ENCODE measurements at regions not wholly inside any gene's neighbourhood (a gene's known extent, or its start where the extent isn't known, plus 50 kb on each side); places are given as distances from the start of the nearest gene placed in this dataset.

DNA sequence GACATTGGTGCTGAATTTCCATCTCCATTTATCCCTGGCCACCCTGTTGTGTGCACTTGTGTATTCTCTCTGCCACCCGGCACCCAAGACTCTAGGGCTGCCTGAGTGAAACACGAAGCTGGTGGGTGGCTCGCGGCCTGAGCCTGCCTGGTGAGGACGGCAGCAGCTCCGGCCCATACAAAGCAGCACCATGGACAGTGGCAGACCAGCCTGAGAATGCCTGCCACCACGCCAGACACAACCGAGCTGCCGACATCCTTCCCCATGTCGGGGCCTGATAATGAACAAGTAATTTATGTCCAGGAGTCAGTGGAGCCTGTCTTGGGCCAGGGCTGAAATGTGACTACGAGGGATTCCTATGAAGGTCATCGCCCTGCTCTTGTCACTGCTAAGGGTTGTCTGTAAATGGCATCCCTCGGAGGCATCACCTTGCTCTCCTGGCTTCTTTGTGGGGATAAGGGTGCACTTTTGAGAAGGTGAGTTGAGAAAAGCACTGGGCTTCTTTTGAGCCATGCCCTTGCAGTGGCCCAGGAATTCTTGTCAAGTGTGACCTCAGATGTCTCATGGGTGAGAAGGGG is 175.7 kb downstream of the MELK start (continued):
- TF ChIP-seq KLF15 (CRISPR knock-in tag; IDR thresholded peaks at IDR 0.05; ENCODE audit: borderline replicate concordance) (no peak), SPEN (CRISPR knock-in tag; IDR thresholded peaks at IDR 0.05; ENCODE audit: low read depth) (peak; percentile 50; the same call in 1 of the 2 replicates), AHR (CRISPR knock-in tag; IDR thresholded peaks at IDR 0.05) (0 out of 2 replicates have a peak, but pooled peaks have one; percentile 44), ARNT2 (CRISPR knock-in tag; IDR thresholded peaks at IDR 0.05; ENCODE audit: low read depth) (no peak), ZNF383 (CRISPR knock-in tag; IDR thresholded peaks at IDR 0.05; ENCODE audit: borderline replicate concordance) (no peak), ZSCAN29 (CRISPR knock-in tag; conservative IDR thresholded peaks at IDR 0.05) (no peak), ZNF841 (CRISPR knock-in tag; IDR thresholded peaks at IDR 0.05; ENCODE audit: borderline replicate concordance) (no peak), ZNF724P (CRISPR knock-in tag; IDR thresholded peaks at IDR 0.05; ENCODE audit: borderline replicate concordance) (no peak), ESRRA (CRISPR knock-in tag; IDR thresholded peaks at IDR 0.05; ENCODE audit: low read depth) (no peak), POLR2A (IDR thresholded peaks at IDR 0.05; ENCODE audit: insufficient read depth in 1 of 2, low read depth in 2 of 2, low read length in 2 of 2) (no peak), SMAD1 (CRISPR knock-in tag; IDR thresholded peaks at IDR 0.05; ENCODE audit: borderline replicate concordance, low read depth) (no peak), CCAR2 (optimal IDR thresholded peaks at IDR 0.05; ENCODE audit: low read depth, low read length) (no peak), HDAC1 (CRISPR knock-in tag; IDR thresholded peaks at IDR 0.05) (no peak), HNRNPUL1 (IDR thresholded peaks at IDR 0.05; ENCODE audit: low read depth, low read length) (no peak), ZC3H13 (CRISPR knock-in tag; IDR thresholded peaks at IDR 0.05) (no peak), PAF1 (CRISPR knock-in tag; IDR thresholded peaks at IDR 0.05) (no peak), ZNF432 (CRISPR knock-in tag; IDR thresholded peaks at IDR 0.05; ENCODE audit: borderline replicate concordance) (no peak), KMT2A (CRISPR knock-in tag; IDR thresholded peaks at IDR 0.05) (no peak), ZNF790 (CRISPR knock-in tag; IDR thresholded peaks at IDR 0.05; ENCODE audit: borderline replicate concordance) (no peak), MIER3 (CRISPR knock-in tag; IDR thresholded peaks at IDR 0.05; ENCODE audit: borderline replicate concordance) (peak; percentile 69; the same call in 1 of the 2 replicates), ZNF672 (CRISPR knock-in tag; IDR thresholded peaks at IDR 0.05) (no peak), MAFF (IDR thresholded peaks at IDR 0.05; ENCODE audit: low read depth, low read length) (no peak), MED8 (CRISPR knock-in tag; IDR thresholded peaks at IDR 0.05; ENCODE audit: insufficient replicate concordance) (no peak)
- TF ChIP-seq, protein P1, sequence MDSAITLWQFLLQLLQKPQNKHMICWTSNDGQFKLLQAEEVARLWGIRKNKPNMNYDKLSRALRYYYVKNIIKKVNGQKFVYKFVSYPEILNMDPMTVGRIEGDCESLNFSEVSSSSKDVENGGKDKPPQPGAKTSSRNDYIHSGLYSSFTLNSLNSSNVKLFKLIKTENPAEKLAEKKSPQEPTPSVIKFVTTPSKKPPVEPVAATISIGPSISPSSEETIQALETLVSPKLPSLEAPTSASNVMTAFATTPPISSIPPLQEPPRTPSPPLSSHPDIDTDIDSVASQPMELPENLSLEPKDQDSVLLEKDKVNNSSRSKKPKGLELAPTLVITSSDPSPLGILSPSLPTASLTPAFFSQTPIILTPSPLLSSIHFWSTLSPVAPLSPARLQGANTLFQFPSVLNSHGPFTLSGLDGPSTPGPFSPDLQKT (CRISPR knock-in tag; IDR thresholded peaks at IDR 0.05; ENCODE audit: borderline replicate concordance): no peak
- TF ChIP-seq, protein P2, sequence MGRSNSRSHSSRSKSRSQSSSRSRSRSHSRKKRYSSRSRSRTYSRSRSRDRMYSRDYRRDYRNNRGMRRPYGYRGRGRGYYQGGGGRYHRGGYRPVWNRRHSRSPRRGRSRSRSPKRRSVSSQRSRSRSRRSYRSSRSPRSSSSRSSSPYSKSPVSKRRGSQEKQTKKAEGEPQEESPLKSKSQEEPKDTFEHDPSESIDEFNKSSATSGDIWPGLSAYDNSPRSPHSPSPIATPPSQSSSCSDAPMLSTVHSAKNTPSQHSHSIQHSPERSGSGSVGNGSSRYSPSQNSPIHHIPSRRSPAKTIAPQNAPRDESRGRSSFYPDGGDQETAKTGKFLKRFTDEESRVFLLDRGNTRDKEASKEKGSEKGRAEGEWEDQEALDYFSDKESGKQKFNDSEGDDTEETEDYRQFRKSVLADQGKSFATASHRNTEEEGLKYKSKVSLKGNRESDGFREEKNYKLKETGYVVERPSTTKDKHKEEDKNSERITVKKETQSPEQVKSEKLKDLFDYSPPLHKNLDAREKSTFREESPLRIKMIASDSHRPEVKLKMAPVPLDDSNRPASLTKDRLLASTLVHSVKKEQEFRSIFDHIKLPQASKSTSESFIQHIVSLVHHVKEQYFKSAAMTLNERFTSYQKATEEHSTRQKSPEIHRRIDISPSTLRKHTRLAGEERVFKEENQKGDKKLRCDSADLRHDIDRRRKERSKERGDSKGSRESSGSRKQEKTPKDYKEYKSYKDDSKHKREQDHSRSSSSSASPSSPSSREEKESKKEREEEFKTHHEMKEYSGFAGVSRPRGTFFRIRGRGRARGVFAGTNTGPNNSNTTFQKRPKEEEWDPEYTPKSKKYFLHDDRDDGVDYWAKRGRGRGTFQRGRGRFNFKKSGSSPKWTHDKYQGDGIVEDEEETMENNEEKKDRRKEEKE (IDR thresholded peaks at IDR 0.05): no peak
